Naive thymus-derived CD4-positive, alpha-beta T cell (primary cell): ENCODE measurements at regions not wholly inside any gene's neighbourhood (a gene's known extent, or its start where the extent isn't known, plus 50 kb on each side); places are given as distances from the start of the nearest gene placed in this dataset.
A peak's percentile ranks its signal among the peaks of the same experiment; 100 is the strongest.
"Not testable (repeated sequence)": the region's sequence is repeated elsewhere in the genome, so short reads cannot be mapped to it uniquely, and the experiment has no call there.

Experiments used
- ATAC-seq: fragments of 150-1000 bp; cut with Tn5 transposase; 2 replicates; pipeline ENCODE4 v1.10.0; 2021; ENCODE audit warnings: mild to moderate bottlenecking, moderate library complexity
- CTCF ChIA-PET: fragments of 350-600 bp; sonication (Branson Sonifier 250); formaldehyde crosslinking; loops from one replicate; lab custom pipeline; 2021; ENCODE audit warnings: antibody characterized with exemption; lab: Charles Lee
- POLR2A ChIA-PET: fragments of 350-600 bp; sonication (Branson Sonifier 250); formaldehyde crosslinking; loops from one replicate; lab custom pipeline; 2021; ENCODE audit warnings: antibody characterized with exemption, inconsistent platforms; lab: Charles Lee
- DNase-seq, 9 donors: peaks; one replicate each; pipeline versions ENCODE4 v3.0.0 to v3.0.0-alpha.2; 2020 to 2022; ENCODE audit warnings: mixed read lengths in 1 of 9
- H3K27ac ChIP-seq: one replicate; pipeline ENCODE4 v1.7.0; 2013; ENCODE audit warnings: mild to moderate bottlenecking, low read depth, low read length, moderate library complexity
- H3K27me3 ChIP-seq, 2 donors: one replicate each; pipeline ENCODE4 v1.7.0; 2013; ENCODE audit warnings: low read length in 2 of 2, mild to moderate bottlenecking in 2 of 2, moderate library complexity in 2 of 2; ENCODE audit not compliant: control insufficient read depth in 2 of 2, insufficient read depth in 2 of 2
- H3K36me3 ChIP-seq, 3 experiments: 1 replicate in 2 of 3; 2 replicates in 1 of 3; pipeline ENCODE4 v1.7.0; 2013; ENCODE audit warnings: low read length in 3 of 3, mild to moderate bottlenecking in 3 of 3, moderate library complexity in 1 of 3; ENCODE audit not compliant: insufficient read depth in 3 of 3, control insufficient read depth in 2 of 3
- H3K4me1 ChIP-seq, 2 donors: one replicate each; pipeline ENCODE4 v1.7.0; 2013; ENCODE audit warnings: low read length in 2 of 2, mild to moderate bottlenecking in 2 of 2, moderate library complexity in 1 of 2; ENCODE audit not compliant: control insufficient read depth in 2 of 2, insufficient read depth in 2 of 2
- H3K4me3 ChIP-seq: 2 replicates; pipeline ENCODE4 v1.7.0; 2013; ENCODE audit warnings: mild to moderate bottlenecking, low read length
- H3K9me3 ChIP-seq, 3 experiments: 1 replicate in 2 of 3; 2 replicates in 1 of 3; pipeline ENCODE4 v1.7.0; 2013; ENCODE audit warnings: low read length in 3 of 3; ENCODE audit not compliant: control insufficient read depth in 2 of 3
- H3K27ac Mint-ChIP-seq, 9 donors: one replicate each; pipeline ENCODE4 v1.8.0; 2020 to 2022; ENCODE audit warnings: mixed read lengths in 9 of 9, mild to moderate bottlenecking in 8 of 9, moderate library complexity in 5 of 9, inconsistent platforms in 2 of 9
- H3K27me3 Mint-ChIP-seq, 5 donors: one replicate each; pipeline ENCODE4 v1.8.0; 2021 to 2022; ENCODE audit warnings: mixed read lengths in 5 of 5, mild to moderate bottlenecking in 1 of 5
- H3K36me3 Mint-ChIP-seq, 5 donors: one replicate each; pipeline ENCODE4 v1.8.0; 2020 to 2022; ENCODE audit warnings: mixed read lengths in 5 of 5, mild to moderate bottlenecking in 3 of 5, inconsistent platforms in 1 of 5
- H3K4me1 Mint-ChIP-seq, 7 donors: one replicate each; pipeline ENCODE4 v1.8.0; 2020 to 2022; ENCODE audit warnings: mixed read lengths in 7 of 7, mild to moderate bottlenecking in 3 of 7, inconsistent platforms in 1 of 7
- H3K4me3 Mint-ChIP-seq, 10 donors: one replicate each; pipeline ENCODE4 v1.8.0; 2020 to 2022; ENCODE audit warnings: mild to moderate bottlenecking in 10 of 10, mixed read lengths in 10 of 10, moderate library complexity in 6 of 10, inconsistent platforms in 2 of 10
- H3K9me3 Mint-ChIP-seq, 11 donors: one replicate each; pipeline ENCODE4 v1.8.0; 2020 to 2022; ENCODE audit warnings: mixed read lengths in 11 of 11, mild to moderate bottlenecking in 4 of 11, inconsistent platforms in 1 of 11, moderate library complexity in 1 of 11
- intact Hi-C, 2 donors: fragments of 100-400 bp; cut with micrococcal nuclease; formaldehyde crosslinking; loops; one replicate each; pipeline ENCODE4 v1.15.1; 2023

DNA sequence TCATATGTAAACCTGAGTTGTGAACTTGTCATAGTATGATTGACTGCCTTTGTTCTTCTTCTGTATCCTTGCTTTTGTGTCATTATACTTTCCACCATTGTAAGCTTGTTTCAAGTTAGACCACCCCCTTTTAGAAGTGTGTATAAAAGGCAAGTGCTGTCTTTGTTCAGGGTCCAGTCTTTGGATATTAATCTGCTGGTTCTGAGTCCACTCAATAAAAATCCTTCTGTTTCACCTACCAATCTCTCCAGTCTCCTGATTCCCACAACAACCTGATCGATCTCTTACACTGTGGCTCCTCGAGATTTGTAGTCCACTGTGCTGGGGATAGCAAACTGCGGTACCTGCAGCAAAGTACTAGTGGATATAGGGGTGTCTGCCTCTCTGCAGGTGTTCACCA is 1465.8 kb upstream of the PCDH10 start:
- H3K27ac Mint-ChIP-seq, H3K36me3 Mint-ChIP-seq, ATAC-seq, H3K4me3 Mint-ChIP-seq, H3K36me3 ChIP-seq, H3K27ac ChIP-seq, H3K4me1 ChIP-seq, CTCF ChIA-PET, intact Hi-C loops, H3K27me3 Mint-ChIP-seq, H3K4me3 ChIP-seq, POLR2A ChIA-PET, H3K4me1 Mint-ChIP-seq, H3K9me3 ChIP-seq, H3K27me3 ChIP-seq, DNase-seq: not testable (repeated sequence)
- H3K9me3 Mint-ChIP-seq, result peaks cover 0 to 33% (median 11%) of the 10 kb centered on the region in 11 donors

DNA sequence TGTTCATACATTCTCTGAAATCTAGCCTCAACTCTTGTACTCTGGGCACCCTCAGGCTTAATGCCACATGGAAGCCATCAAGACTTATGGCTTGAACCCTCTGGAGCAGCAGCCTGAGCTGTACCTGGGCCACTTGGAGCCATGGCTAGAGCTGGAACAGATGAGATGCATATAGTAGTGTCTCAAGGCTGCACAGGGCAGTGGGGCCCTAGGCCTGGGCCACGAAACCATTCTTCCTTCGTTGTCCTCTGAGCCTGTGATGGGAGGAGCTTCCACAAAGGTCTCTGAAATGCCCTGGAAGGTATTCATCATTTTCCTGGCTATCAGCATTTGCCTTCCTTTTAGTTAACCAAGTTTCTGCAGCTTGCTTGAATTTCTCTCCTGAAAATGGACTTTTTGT is 1427.2 kb upstream of the PCDH10 start:
- CTCF ChIA-PET, result no interaction called here
- POLR2A ChIA-PET, result no interaction called here
- intact Hi-C loops, result no loop called here
- H3K36me3 ChIP-seq, result no peaks in the 10 kb centered on the region
- Mint-ChIP-seq H3K27ac (no peak overlapping the region), H3K27me3 (no peaks in the 10 kb centered on the region), H3K9me3 (peaks cover 0 to 13% (median 2%) of the 10 kb centered on the region in 11 donors), H3K4me1 (no peaks in the 10 kb centered on the region), H3K4me3 (no peak overlapping the region), H3K36me3 (no peaks in the 10 kb centered on the region)
- DNase-seq, result no peak
- H3K9me3 ChIP-seq, result no peaks in the 10 kb centered on the region
- no peak overlapping the region for H3K27ac ChIP-seq
- no peak for ATAC-seq
- no peak overlapping the region for H3K4me3 ChIP-seq
- H3K4me1 ChIP-seq, result no peaks in the 10 kb centered on the region
- no peaks in the 10 kb centered on the region for H3K27me3 ChIP-seq

DNA sequence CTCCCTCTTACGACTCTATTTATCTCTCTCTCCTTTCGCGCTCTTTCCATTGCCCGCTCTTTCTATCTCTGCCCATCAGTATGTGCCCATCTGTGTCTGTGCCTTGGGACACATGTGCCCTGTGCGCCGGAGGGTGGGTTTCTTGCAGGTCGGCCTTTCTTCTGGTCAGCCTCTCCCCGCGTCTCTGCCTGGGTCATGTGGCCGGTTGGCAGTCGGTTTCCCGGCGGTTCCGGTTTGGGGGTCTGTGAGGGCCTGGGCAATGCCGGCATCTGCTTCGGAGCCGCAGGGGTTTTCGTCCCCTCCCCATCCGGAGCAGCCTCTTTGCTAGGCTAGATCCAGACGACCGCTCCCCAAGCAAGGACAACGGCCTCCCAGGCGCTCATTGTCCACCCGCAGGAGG is 1426.0 kb upstream of the PCDH10 start:
- H3K27me3 Mint-ChIP-seq, H3K27me3 ChIP-seq, H3K9me3 ChIP-seq, H3K27ac ChIP-seq, CTCF ChIA-PET, ATAC-seq, DNase-seq, POLR2A ChIA-PET, H3K27ac Mint-ChIP-seq, intact Hi-C loops, H3K4me1 Mint-ChIP-seq, H3K4me3 ChIP-seq, H3K4me1 ChIP-seq, H3K36me3 Mint-ChIP-seq, H3K4me3 Mint-ChIP-seq, H3K36me3 ChIP-seq: not testable (repeated sequence)
- H3K9me3 Mint-ChIP-seq, result peaks cover 0 to 18% (median 5%) of the 10 kb centered on the region in 11 donors

DNA sequence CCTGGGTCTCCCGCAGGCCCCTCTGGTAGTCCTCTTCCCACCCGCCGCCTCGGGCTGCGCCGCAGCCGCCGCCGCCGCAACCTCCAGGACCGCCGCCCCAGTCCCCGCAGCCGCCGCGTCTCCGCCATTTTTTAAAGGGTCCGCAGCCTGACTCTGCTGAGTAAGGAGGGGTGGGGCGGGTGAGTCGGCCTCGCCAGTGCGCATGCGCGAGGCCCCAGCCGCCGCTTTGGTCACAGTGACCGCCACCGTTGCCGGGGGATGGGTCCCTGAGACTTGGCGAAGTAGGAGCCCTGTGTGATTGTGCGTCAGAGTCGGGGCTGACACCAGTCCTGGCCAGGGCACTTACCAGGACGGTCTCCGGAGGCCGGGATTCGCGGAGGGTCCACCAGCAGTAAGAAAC is 1424.2 kb upstream of the PCDH10 start:
- H3K27me3 Mint-ChIP-seq, H3K4me1 ChIP-seq, H3K36me3 Mint-ChIP-seq, H3K36me3 ChIP-seq, POLR2A ChIA-PET, H3K9me3 ChIP-seq, H3K27ac ChIP-seq, H3K27ac Mint-ChIP-seq, H3K4me3 ChIP-seq, intact Hi-C loops, H3K27me3 ChIP-seq, CTCF ChIA-PET, H3K4me1 Mint-ChIP-seq, ATAC-seq: not testable (repeated sequence)
- peak in 3 of 9 donors; percentile 6 to 71 (median 12) for DNase-seq
- peak overlapping the region in 1 of 10 donors; percentile 53 for H3K4me3 Mint-ChIP-seq
- peaks cover 0 to 18% (median 5%) of the 10 kb centered on the region in 11 donors for H3K9me3 Mint-ChIP-seq

DNA sequence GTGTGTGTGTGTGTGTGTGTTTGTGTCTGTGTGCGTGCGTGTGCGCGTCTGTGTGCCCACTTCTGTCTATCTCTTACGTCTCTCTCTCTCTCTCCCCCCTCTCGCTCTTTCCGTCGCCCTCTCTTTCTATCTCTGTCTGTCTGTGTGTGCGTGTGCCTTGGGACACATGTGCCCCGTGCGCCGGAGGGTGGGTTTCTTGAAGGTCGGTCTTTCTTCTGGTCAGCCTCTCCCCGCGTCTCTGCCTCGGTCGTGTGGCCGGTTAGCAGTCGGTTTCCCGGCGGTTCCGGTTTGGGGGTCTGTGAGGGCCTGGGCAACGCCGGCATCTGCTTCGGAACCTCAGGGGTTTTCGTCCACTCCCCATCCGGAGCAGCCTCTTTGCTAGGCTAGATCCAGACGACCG is 1423.6 kb upstream of the PCDH10 start:
- H3K27me3 ChIP-seq, intact Hi-C loops, H3K27ac ChIP-seq, H3K36me3 ChIP-seq, H3K27me3 Mint-ChIP-seq, H3K27ac Mint-ChIP-seq, H3K4me1 Mint-ChIP-seq, H3K4me3 Mint-ChIP-seq, ATAC-seq, H3K9me3 ChIP-seq, CTCF ChIA-PET, DNase-seq, H3K36me3 Mint-ChIP-seq, H3K4me1 ChIP-seq, POLR2A ChIA-PET, H3K4me3 ChIP-seq: not testable (repeated sequence)
- peaks cover 0 to 24% (median 6%) of the 10 kb centered on the region in 11 donors for H3K9me3 Mint-ChIP-seq

DNA sequence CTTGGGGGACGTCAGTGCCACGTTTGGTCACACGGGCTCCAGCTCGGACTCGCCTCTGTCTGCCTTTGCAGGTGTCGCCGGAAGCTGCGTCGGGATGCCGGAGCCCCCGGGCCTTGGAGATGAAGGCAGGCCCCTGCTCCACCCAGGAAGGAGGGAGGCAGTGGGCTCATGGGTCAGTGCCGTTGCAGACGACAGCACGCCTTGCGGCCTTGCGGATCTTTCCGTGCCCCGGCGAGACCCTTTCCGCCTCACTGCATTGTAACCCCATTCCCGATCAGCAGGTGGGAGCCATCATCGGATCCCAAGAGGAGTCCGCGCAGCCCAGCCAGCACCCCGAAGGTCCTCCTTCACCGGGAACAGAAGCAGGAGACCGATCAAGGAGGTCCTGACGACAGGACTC is 1422.2 kb upstream of the PCDH10 start:
- intact Hi-C loops, POLR2A ChIA-PET, H3K27ac ChIP-seq, CTCF ChIA-PET, H3K36me3 ChIP-seq, H3K27ac Mint-ChIP-seq, H3K4me3 Mint-ChIP-seq, H3K36me3 Mint-ChIP-seq, H3K4me1 ChIP-seq, H3K4me1 Mint-ChIP-seq, H3K4me3 ChIP-seq, ATAC-seq, H3K27me3 ChIP-seq, H3K9me3 ChIP-seq, DNase-seq, H3K27me3 Mint-ChIP-seq: not testable (repeated sequence)
- peaks cover 0 to 25% (median 7%) of the 10 kb centered on the region in 11 donors for H3K9me3 Mint-ChIP-seq

DNA sequence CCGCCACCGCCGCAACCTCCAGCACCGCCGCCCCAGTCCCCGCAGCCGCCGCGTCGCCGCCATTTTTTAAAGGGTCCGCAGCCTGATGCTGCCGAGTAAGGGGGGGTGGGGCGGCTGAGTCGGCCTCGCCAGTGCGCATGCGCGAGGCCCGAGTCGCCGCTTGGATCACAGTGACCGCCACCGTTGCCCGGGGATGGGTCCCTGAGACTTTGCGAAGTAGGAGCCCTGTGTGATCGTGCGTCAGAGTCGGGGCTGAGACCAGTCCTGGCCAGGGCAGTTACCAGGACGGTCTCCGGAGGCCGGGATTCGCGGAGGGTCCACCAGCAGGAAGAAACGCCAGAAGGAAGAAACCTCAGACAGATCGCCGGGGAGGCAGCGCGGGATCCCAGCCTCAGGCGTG is 1421.7 kb upstream of the PCDH10 start:
- DNase-seq, result peak in 1 of 9 donors; percentile 31
- Mint-ChIP-seq H3K9me3 (peaks cover 0 to 24% (median 6%) of the 10 kb centered on the region in 11 donors), H3K4me3 (peak overlapping the region in 1 of 10 donors; percentile 86), H3K27ac (peak overlapping the region in 1 of 9 donors; percentile 72)
- H3K27ac ChIP-seq, ATAC-seq, H3K36me3 ChIP-seq, intact Hi-C loops, H3K4me1 Mint-ChIP-seq, H3K4me1 ChIP-seq, POLR2A ChIA-PET, H3K27me3 Mint-ChIP-seq, H3K27me3 ChIP-seq, H3K4me3 ChIP-seq, H3K9me3 ChIP-seq, H3K36me3 Mint-ChIP-seq, CTCF ChIA-PET: not testable (repeated sequence)
